Brain microvascular endothelial cell (primary cell): ENCODE measurements at regions not wholly inside any gene's neighbourhood (a gene's known extent, or its start where the extent isn't known, plus 50 kb on each side); places are given as distances from the start of the nearest gene placed in this dataset.

Source experiments
- DNase-seq: peaks from one replicate; pipeline ENCODE4 v3.0.0-alpha.2; 2020
- H3K27ac ChIP-seq: fragments of 250-450 bp; sonication (Bioruptor Pico); 2 replicates; pipeline ENCODE4 v1.5.1; 2020; ENCODE audit warnings: mild to moderate bottlenecking, moderate library complexity
- H3K27me3 ChIP-seq: fragments of 250-450 bp; sonication (Bioruptor Pico); replicated peaks from 2 replicates; pipeline ENCODE4 v1.5.1; 2020; ENCODE audit warnings: mild to moderate bottlenecking
- H3K36me3 ChIP-seq: fragments of 250-450 bp; sonication (Bioruptor Pico); replicated peaks from 2 replicates; pipeline ENCODE4 v1.5.1; 2020; ENCODE audit warnings: mild to moderate bottlenecking
- H3K4me3 ChIP-seq: 2 replicates; pipeline ENCODE4 v1.5.1; 2011; ENCODE audit warnings: low read depth, mild to moderate bottlenecking, control low read depth, low read length, moderate library complexity
- in situ Hi-C: cut with HindIII; loops from 2 replicates; pipeline ENCODE4 v1.10.0; 2017; ENCODE audit warnings: low sequenced_read_pairs, low pct_ligation_motif_present
- TF ChIP-seq, protein P1 (sequence below): IDR thresholded peaks from 2 replicates; pipeline ENCODE4 v1.5.1; 2011; ENCODE audit warnings: low read depth, mild to moderate bottlenecking, moderate library complexity, low read length, control low read depth, inconsistent platforms; ENCODE audit errors: missing control alignments

- TF ChIP-seq, protein P1, sequence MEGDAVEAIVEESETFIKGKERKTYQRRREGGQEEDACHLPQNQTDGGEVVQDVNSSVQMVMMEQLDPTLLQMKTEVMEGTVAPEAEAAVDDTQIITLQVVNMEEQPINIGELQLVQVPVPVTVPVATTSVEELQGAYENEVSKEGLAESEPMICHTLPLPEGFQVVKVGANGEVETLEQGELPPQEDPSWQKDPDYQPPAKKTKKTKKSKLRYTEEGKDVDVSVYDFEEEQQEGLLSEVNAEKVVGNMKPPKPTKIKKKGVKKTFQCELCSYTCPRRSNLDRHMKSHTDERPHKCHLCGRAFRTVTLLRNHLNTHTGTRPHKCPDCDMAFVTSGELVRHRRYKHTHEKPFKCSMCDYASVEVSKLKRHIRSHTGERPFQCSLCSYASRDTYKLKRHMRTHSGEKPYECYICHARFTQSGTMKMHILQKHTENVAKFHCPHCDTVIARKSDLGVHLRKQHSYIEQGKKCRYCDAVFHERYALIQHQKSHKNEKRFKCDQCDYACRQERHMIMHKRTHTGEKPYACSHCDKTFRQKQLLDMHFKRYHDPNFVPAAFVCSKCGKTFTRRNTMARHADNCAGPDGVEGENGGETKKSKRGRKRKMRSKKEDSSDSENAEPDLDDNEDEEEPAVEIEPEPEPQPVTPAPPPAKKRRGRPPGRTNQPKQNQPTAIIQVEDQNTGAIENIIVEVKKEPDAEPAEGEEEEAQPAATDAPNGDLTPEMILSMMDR = no peak
- no peak for DNase-seq
- in situ Hi-C loops = no loop called here
Observed at GRCh38 chr6:139423971-139424667, 49.7 kb upstream of the CITED2 start.

More at GRCh38 chr6:139423971-139424667, 49.7 kb upstream of the CITED2 start:
- Histone ChIP-seq H3K36me3 (no peaks in the 10 kb centered on the region), H3K27ac (no peak overlapping the region), H3K27me3 (no peaks in the 10 kb centered on the region), H3K4me3 (no peak overlapping the region)
